Activated CD4-positive, alpha-beta T cell treated with anti-CD3 and anti-CD28 coated beads, Interleukin-2, amount 10 ng/mL, durations not matched to agents 7 days and 5 days (primary cell): ENCODE measurements at regions not wholly inside any gene's neighbourhood (a gene's known extent, or its start where the extent isn't known, plus 50 kb on each side); places are given as distances from the start of the nearest gene placed in this dataset.

ENCODE experiments used
- CTCF ChIA-PET: fragments of 350-600 bp; sonication (Branson Sonifier 250); formaldehyde crosslinking; loops from one replicate; lab custom pipeline; 2021; ENCODE audit warnings: antibody characterized with exemption; lab: Charles Lee
- POLR2A ChIA-PET: fragments of 350-600 bp; sonication (Branson Sonifier 250); formaldehyde crosslinking; loops from one replicate; lab custom pipeline; 2021; ENCODE audit warnings: antibody characterized with exemption; lab: Charles Lee
- DNase-seq: peaks from one replicate; pipeline ENCODE4 v3.0.0-alpha.2; 2020
- H3K27ac Mint-ChIP-seq: one replicate; pipeline ENCODE4 v1.8.0; 2021; ENCODE audit warnings: mild to moderate bottlenecking, moderate library complexity, mixed read lengths
- H3K27me3 Mint-ChIP-seq: one replicate; pipeline ENCODE4 v1.8.0; 2021; ENCODE audit warnings: mixed read lengths
- H3K36me3 Mint-ChIP-seq: one replicate; pipeline ENCODE4 v1.8.0; 2021; ENCODE audit warnings: low read depth, mixed read lengths
- H3K4me1 Mint-ChIP-seq: one replicate; pipeline ENCODE4 v1.8.0; 2021; ENCODE audit warnings: mixed read lengths
- H3K4me3 Mint-ChIP-seq: one replicate; pipeline ENCODE4 v1.8.0; 2021; ENCODE audit warnings: mild to moderate bottlenecking, moderate library complexity, mixed read lengths
- H3K9me3 Mint-ChIP-seq: one replicate; pipeline ENCODE4 v1.8.0; 2021; ENCODE audit warnings: mixed read lengths

DNA sequence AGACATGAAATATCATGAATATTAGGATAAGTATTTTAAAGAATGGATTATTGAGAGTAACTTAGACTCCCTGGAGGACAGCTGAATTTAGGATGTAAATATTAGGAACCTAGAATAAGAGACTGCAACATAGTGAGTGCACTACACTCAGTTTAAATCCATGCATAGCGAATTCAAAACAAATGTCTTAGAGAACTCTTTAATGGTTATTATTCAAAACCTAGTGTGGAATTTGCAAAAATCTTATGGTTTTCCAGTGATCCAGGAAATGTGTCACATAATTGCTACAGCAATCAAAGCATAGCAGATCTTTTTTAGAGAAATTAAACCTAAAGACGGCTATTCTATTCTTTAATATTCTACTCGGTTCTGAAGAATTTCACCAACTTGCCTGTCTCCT lies 239.0 kb downstream of the TMX3 start:
- Mint-ChIP-seq H3K4me1 (no peaks in the 10 kb centered on the region), H3K27ac (no peak overlapping the region), H3K36me3 (no peaks in the 10 kb centered on the region), H3K4me3 (no peak overlapping the region), H3K9me3 (no peaks in the 10 kb centered on the region), H3K27me3 (no peaks in the 10 kb centered on the region)
- ChIA-PET POLR2A (no interaction called here), CTCF (no interaction called here)
- DNase-seq = no peak

GRCh38 chr18:68472701-68473295 lies 242.1 kb downstream of the TMX3 start:
- Mint-ChIP-seq H3K4me3 (no peak overlapping the region), H3K27ac (no peak overlapping the region), H3K36me3 (no peaks in the 10 kb centered on the region), H3K4me1 (peaks cover 1% of the 10 kb centered on the region), H3K27me3 (no peaks in the 10 kb centered on the region), H3K9me3 (no peaks in the 10 kb centered on the region)
- CTCF ChIA-PET = no interaction called here
- DNase-seq = no peak
- POLR2A ChIA-PET = no interaction called here

DNA sequence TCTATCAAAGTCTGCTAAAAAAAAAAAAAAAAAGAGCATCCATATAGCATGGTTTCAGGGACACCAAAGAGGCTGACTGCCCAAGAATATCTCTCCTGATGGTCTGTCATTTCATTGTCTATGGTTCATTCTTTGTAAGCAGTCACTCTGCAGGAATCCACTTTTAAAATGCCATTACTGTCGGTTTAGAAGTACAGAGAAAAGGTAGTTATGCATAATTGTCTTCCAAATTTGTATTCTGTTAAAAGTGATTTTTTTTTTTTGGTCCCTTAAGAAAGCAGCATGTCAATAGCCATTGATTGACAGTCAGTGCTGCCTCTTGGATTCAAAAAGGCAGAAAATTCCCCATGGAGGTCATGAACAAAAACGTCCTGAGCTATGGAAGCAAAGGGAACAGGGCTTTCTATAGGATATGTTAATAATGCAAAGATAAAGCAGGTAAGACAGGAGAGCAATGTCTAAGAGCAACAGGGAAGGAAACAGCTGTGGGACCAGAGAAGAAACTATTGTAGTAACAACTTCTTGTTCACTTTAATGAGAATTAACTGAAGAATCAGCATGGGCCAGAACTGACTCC lies 245.8 kb downstream of the TMX3 start:
- no peak overlapping the region for H3K4me3 Mint-ChIP-seq
- no peak overlapping the region for H3K27ac Mint-ChIP-seq
- H3K4me1 Mint-ChIP-seq = peaks cover 3% of the 10 kb centered on the region
- ChIA-PET CTCF (interaction anchor here (0.7 kb wide), 2 partner anchors 55 to 77 kb away, joined by 3 read pairs; no protein-coding TSS in a partner anchor), POLR2A (no interaction called here)
- H3K27me3 Mint-ChIP-seq = no peaks in the 10 kb centered on the region
- H3K36me3 Mint-ChIP-seq = no peaks in the 10 kb centered on the region
- no peaks in the 10 kb centered on the region for H3K9me3 Mint-ChIP-seq
- DNase-seq = no peak

GRCh38 chr18:68467957-68468356 lies 247.0 kb downstream of the TMX3 start:
- no peak for DNase-seq
- H3K4me3 Mint-ChIP-seq = no peak overlapping the region

DNA sequence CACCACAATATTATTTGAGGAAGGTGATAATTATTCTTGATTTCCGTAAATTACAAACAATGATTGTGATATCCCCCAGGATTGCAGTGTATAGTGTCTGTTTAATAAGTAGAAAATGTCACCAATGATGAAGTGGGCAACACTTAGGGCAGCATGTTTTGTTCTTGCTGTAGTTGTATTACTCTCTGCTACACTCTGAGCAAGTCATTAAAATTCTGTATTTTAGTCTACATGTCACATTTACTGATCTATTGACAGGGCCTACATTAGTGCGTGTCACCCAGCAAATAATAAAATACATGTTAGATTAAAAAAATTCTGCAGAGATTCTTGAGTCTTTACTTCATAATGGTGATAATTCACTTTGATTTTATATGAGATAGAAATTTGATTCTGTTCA lies 247.6 kb downstream of the TMX3 start:
- no peak overlapping the region for H3K27ac Mint-ChIP-seq

More at GRCh38 chr18:68467957-68468356, 247.0 kb downstream of the TMX3 start:
- Mint-ChIP-seq H3K27ac (no peak overlapping the region), H3K27me3 (no peaks in the 10 kb centered on the region), H3K36me3 (no peaks in the 10 kb centered on the region), H3K4me1 (peaks cover 3% of the 10 kb centered on the region), H3K9me3 (no peaks in the 10 kb centered on the region)
- POLR2A ChIA-PET = no interaction called here
- CTCF ChIA-PET = no interaction called here

GRCh38 chr18:68466672-68467071 lies 248.2 kb downstream of the TMX3 start:
- H3K27me3 Mint-ChIP-seq = no peaks in the 10 kb centered on the region
- DNase-seq = no peak
- H3K4me1 Mint-ChIP-seq = peaks cover 3% of the 10 kb centered on the region
- no peaks in the 10 kb centered on the region for H3K9me3 Mint-ChIP-seq
- no peak overlapping the region for H3K27ac Mint-ChIP-seq
- ChIA-PET CTCF (no interaction called here), POLR2A (no interaction called here)
- H3K36me3 Mint-ChIP-seq = no peaks in the 10 kb centered on the region
- no peak overlapping the region for H3K4me3 Mint-ChIP-seq

More for the DNA sequence above, 247.6 kb downstream of the TMX3 start:
- Mint-ChIP-seq H3K9me3 (no peaks in the 10 kb centered on the region), H3K4me1 (peaks cover 3% of the 10 kb centered on the region), H3K4me3 (no peak overlapping the region), H3K27me3 (no peaks in the 10 kb centered on the region), H3K36me3 (no peaks in the 10 kb centered on the region)
- CTCF ChIA-PET = no interaction called here
- no peak for DNase-seq
- POLR2A ChIA-PET = no interaction called here

- CTCF ChIA-PET = no interaction called here
- Mint-ChIP-seq H3K27ac (no peak overlapping the region), H3K9me3 (no peaks in the 10 kb centered on the region), H3K27me3 (no peaks in the 10 kb centered on the region), H3K4me3 (no peak overlapping the region), H3K36me3 (no peaks in the 10 kb centered on the region), H3K4me1 (peaks cover 1% of the 10 kb centered on the region)
- POLR2A ChIA-PET = no interaction called here
- DNase-seq = no peak
Measured at GRCh38 chr18:68462766-68463165, 252.1 kb downstream of the TMX3 start.

DNA sequence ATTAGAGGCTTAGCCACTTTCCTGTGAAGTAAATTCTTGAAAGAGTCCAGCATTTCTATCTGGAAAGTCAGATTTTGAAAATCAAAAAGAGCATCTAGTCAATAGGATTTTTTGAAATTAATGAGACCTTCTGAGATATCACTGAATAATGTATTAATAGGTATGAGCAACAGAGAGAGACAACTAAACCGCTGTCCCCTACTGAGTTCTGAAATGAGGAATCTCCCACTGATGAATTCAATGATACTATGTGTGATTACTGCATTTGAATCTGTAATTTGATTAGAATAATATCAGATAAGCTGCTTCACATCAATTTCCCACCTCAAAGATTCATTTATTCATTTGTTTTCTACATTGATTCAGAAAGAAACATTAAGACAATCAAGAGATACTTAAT lies 252.8 kb downstream of the TMX3 start:
- H3K4me3 Mint-ChIP-seq = no peak overlapping the region
- no peaks in the 10 kb centered on the region for H3K4me1 Mint-ChIP-seq
- CTCF ChIA-PET = no interaction called here
- H3K27ac Mint-ChIP-seq = no peak overlapping the region
- no peaks in the 10 kb centered on the region for H3K27me3 Mint-ChIP-seq
- no peaks in the 10 kb centered on the region for H3K36me3 Mint-ChIP-seq
- H3K9me3 Mint-ChIP-seq = no peaks in the 10 kb centered on the region
- POLR2A ChIA-PET = no interaction called here
- DNase-seq = no peak

DNA sequence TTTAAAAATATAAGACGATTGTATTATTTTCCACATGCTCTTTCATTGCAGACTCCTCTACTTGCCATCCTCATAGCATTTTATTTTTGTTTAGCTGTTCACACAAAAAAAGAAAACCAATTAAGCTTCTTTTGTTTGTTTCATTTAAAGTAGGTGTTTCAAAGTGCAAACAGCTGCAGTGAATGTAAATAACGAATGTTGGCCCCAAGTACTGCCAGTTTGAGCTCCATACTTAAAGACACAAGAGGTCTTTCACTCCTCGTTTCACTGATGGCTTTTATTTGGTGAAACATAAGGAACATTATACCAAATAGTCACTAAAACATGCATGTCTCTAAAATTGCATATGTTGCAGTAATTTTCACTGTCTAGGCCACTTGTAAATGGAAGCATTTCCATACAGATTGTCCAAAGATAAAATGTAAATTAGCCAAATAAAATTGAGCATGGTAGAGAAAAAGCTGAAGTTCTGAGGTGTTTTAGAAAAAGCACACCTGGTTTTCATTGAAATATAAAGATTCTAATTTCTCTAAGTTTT lies 253.4 kb downstream of the TMX3 start:
- H3K9me3 Mint-ChIP-seq = no peaks in the 10 kb centered on the region
- no peaks in the 10 kb centered on the region for H3K4me1 Mint-ChIP-seq
- DNase-seq = no peak
- H3K27me3 Mint-ChIP-seq = no peaks in the 10 kb centered on the region
- no peak overlapping the region for H3K27ac Mint-ChIP-seq
- no peaks in the 10 kb centered on the region for H3K36me3 Mint-ChIP-seq
- ChIA-PET CTCF (no interaction called here), POLR2A (no interaction called here)
- no peak overlapping the region for H3K4me3 Mint-ChIP-seq

DNA sequence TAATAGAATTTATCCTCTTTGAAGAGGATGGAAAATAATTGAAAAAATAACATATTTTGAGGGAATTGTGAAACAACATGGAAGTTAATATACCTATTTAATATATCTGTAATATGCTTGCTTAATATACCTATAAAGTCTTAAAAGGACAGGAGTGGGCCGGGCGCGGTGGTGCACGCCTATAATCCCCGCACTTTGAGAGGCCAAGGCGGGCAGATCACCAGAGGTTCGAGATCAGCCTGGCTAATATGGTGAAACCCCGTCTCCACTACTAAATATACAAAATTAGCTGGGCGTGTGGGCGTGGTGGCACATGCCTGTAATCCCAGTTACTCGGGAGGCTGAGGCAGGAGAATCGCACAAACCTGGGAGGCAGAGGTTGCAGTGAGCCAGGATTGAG lies 254.9 kb downstream of the TMX3 start:
- POLR2A ChIA-PET = no interaction called here
- CTCF ChIA-PET = no interaction called here

GRCh38 chr18:68456985-68457384 lies 257.9 kb downstream of the TMX3 start:
- POLR2A ChIA-PET = no interaction called here
- CTCF ChIA-PET = no interaction called here
- no peak overlapping the region for H3K27ac Mint-ChIP-seq
- DNase-seq = no peak
- H3K4me3 Mint-ChIP-seq = no peak overlapping the region
- no peaks in the 10 kb centered on the region for H3K9me3 Mint-ChIP-seq
- H3K36me3 Mint-ChIP-seq = no peaks in the 10 kb centered on the region
- H3K4me1 Mint-ChIP-seq = no peaks in the 10 kb centered on the region
- no peaks in the 10 kb centered on the region for H3K27me3 Mint-ChIP-seq

More for the DNA sequence above, 254.9 kb downstream of the TMX3 start:
- no peak for DNase-seq
- H3K27me3 Mint-ChIP-seq = no peaks in the 10 kb centered on the region
- no peaks in the 10 kb centered on the region for H3K4me1 Mint-ChIP-seq
- no peaks in the 10 kb centered on the region for H3K9me3 Mint-ChIP-seq
- H3K36me3 Mint-ChIP-seq = no peaks in the 10 kb centered on the region
- no peak overlapping the region for H3K27ac Mint-ChIP-seq
- no peak overlapping the region for H3K4me3 Mint-ChIP-seq

- H3K9me3 Mint-ChIP-seq = no peaks in the 10 kb centered on the region
- H3K4me1 Mint-ChIP-seq = no peaks in the 10 kb centered on the region
- H3K27me3 Mint-ChIP-seq = no peaks in the 10 kb centered on the region
- no peak overlapping the region for H3K4me3 Mint-ChIP-seq
- ChIA-PET CTCF (no interaction called here), POLR2A (no interaction called here)
- H3K36me3 Mint-ChIP-seq = no peaks in the 10 kb centered on the region
- no peak overlapping the region for H3K27ac Mint-ChIP-seq
- DNase-seq = no peak
Measured at GRCh38 chr18:68455229-68455603, 259.7 kb downstream of the TMX3 start.

GRCh38 chr18:68454511-68455228 lies 260.2 kb downstream of the TMX3 start:
- H3K36me3 Mint-ChIP-seq = no peaks in the 10 kb centered on the region
- no peaks in the 10 kb centered on the region for H3K4me1 Mint-ChIP-seq
- CTCF ChIA-PET = no interaction called here
- DNase-seq = no peak
- no peak overlapping the region for H3K27ac Mint-ChIP-seq
- H3K4me3 Mint-ChIP-seq = no peak overlapping the region
- no peaks in the 10 kb centered on the region for H3K9me3 Mint-ChIP-seq
- POLR2A ChIA-PET = no interaction called here
- no peaks in the 10 kb centered on the region for H3K27me3 Mint-ChIP-seq
